ENCODE measurements at regions not wholly inside any gene's neighbourhood (a gene's known extent, or its start where the extent isn't known, plus 50 kb on each side); places are given as distances from the start of the nearest gene placed in this dataset.

DNA sequence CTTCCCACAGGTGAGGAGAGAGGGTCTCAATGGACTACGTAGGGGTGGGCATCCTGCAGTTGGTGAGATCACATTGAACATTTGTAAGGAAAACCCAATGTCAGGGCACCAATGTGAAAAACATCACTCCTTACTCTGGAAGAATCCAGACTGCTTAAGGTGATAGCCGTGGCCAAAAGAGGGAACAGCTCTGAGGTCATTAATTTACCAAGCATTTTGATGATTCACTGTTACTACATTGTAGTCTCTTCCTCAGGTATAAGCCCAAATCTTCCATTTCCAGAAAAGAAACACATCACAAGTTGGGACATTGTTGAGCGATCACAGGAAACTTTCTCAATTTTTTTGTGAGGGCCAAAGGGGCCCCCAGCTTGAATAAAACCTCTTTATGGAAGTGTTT lies 61.1 kb upstream of the SPTLC3 start:
- no peak overlapping the region for H3K4me3 Mint-ChIP-seq
- CTCF ChIA-PET = no interaction called here

DNA sequence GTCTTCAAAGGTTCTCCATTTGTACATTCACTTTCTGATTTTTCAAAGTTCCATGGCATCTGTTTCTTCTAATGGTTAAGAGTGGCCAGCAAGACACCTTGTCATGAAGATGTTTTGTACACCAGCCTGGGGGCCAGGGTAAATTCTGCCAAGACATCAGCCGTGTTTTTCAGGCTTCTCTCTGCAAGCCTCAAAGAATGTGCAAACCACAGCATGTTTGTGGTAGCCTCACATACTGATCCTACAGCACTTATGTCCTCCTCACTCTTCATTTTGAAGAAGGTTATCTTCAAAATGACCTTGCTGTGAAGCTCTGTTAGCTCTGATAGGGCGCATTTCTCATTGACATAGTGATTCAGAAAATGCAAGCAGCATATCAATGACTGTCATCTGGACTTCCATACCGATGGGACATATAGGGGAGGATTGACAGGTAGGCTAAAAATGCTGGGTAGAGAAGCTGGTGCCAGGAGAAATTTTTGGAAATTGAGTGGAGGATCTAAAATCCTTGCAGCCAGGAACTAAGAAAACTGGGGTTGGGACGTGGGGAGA lies 59.3 kb upstream of the SPTLC3 start:
- no peaks in the 10 kb centered on the region for H3K36me3 Mint-ChIP-seq
- no peaks in the 10 kb centered on the region for H3K4me1 Mint-ChIP-seq
- H3K27me3 Mint-ChIP-seq (ENCODE audit: low read depth) = no peaks in the 10 kb centered on the region
- POLR2A ChIA-PET = no interaction called here
- ATAC-seq (no peak), DNase-seq (ENCODE audit: low spot score) (no peak)
- CTCF ChIA-PET = no interaction called here
- no peak overlapping the region for H3K27ac Mint-ChIP-seq
- no peak overlapping the region for H3K4me3 Mint-ChIP-seq
- no peaks in the 10 kb centered on the region for H3K9me3 Mint-ChIP-seq
- TF ChIP-seq PRRX2 (CRISPR knock-in tag; IDR thresholded peaks at IDR 0.05) (no peak), GRHL2 (CRISPR knock-in tag; IDR thresholded peaks at IDR 0.05; ENCODE audit: insufficient replicate concordance, severe bottlenecking) (no peak), FOXJ3 (CRISPR knock-in tag; IDR thresholded peaks at IDR 0.05; ENCODE audit: borderline replicate concordance) (no peak), EMX1 (CRISPR knock-in tag; IDR thresholded peaks at IDR 0.05) (no peak), MYBL2 (CRISPR knock-in tag; IDR thresholded peaks at IDR 0.05) (no peak), JAZF1 (CRISPR knock-in tag; IDR thresholded peaks at IDR 0.05) (no peak), JUN (CRISPR knock-in tag; IDR thresholded peaks at IDR 0.05) (no peak)
- TF ChIP-seq, protein P1, sequence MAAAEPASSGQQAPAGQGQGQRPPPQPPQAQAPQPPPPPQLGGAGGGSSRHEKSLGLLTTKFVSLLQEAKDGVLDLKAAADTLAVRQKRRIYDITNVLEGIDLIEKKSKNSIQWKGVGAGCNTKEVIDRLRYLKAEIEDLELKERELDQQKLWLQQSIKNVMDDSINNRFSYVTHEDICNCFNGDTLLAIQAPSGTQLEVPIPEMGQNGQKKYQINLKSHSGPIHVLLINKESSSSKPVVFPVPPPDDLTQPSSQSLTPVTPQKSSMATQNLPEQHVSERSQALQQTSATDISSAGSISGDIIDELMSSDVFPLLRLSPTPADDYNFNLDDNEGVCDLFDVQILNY (CRISPR knock-in tag; IDR thresholded peaks at IDR 0.05) = no peak
- TF ChIP-seq, protein P2, sequence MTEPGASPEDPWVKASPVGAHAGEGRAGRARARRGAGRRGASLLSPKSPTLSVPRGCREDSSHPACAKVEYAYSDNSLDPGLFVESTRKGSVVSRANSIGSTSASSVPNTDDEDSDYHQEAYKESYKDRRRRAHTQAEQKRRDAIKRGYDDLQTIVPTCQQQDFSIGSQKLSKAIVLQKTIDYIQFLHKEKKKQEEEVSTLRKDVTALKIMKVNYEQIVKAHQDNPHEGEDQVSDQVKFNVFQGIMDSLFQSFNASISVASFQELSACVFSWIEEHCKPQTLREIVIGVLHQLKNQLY (CRISPR knock-in tag; IDR thresholded peaks at IDR 0.05) = no peak
- TF ChIP-seq, protein P3, sequence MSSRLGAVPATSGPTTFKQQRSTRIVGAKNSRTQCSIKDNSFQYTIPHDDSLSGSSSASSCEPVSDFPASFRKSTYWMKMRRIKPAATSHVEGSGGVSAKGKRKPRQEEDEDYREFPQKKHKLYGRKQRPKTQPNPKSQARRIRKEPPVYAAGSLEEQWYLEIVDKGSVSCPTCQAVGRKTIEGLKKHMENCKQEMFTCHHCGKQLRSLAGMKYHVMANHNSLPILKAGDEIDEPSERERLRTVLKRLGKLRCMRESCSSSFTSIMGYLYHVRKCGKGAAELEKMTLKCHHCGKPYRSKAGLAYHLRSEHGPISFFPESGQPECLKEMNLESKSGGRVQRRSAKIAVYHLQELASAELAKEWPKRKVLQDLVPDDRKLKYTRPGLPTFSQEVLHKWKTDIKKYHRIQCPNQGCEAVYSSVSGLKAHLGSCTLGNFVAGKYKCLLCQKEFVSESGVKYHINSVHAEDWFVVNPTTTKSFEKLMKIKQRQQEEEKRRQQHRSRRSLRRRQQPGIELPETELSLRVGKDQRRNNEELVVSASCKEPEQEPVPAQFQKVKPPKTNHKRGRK (CRISPR knock-in tag; IDR thresholded peaks at IDR 0.05; ENCODE audit: borderline replicate concordance) = no peak
- TF ChIP-seq, protein P4, sequence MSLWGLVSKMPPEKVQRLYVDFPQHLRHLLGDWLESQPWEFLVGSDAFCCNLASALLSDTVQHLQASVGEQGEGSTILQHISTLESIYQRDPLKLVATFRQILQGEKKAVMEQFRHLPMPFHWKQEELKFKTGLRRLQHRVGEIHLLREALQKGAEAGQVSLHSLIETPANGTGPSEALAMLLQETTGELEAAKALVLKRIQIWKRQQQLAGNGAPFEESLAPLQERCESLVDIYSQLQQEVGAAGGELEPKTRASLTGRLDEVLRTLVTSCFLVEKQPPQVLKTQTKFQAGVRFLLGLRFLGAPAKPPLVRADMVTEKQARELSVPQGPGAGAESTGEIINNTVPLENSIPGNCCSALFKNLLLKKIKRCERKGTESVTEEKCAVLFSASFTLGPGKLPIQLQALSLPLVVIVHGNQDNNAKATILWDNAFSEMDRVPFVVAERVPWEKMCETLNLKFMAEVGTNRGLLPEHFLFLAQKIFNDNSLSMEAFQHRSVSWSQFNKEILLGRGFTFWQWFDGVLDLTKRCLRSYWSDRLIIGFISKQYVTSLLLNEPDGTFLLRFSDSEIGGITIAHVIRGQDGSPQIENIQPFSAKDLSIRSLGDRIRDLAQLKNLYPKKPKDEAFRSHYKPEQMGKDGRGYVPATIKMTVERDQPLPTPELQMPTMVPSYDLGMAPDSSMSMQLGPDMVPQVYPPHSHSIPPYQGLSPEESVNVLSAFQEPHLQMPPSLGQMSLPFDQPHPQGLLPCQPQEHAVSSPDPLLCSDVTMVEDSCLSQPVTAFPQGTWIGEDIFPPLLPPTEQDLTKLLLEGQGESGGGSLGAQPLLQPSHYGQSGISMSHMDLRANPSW (CRISPR knock-in tag; conservative IDR thresholded peaks at IDR 0.05; ENCODE audit: low read depth) = no peak

More for the DNA sequence above, 61.1 kb upstream of the SPTLC3 start:
- Mint-ChIP-seq H3K27ac (no peak overlapping the region), H3K9me3 (no peaks in the 10 kb centered on the region), H3K36me3 (no peaks in the 10 kb centered on the region), H3K4me1 (no peaks in the 10 kb centered on the region), H3K27me3 (ENCODE audit: low read depth) (no peaks in the 10 kb centered on the region)
- POLR2A ChIA-PET = no interaction called here
- TF ChIP-seq, protein P5, sequence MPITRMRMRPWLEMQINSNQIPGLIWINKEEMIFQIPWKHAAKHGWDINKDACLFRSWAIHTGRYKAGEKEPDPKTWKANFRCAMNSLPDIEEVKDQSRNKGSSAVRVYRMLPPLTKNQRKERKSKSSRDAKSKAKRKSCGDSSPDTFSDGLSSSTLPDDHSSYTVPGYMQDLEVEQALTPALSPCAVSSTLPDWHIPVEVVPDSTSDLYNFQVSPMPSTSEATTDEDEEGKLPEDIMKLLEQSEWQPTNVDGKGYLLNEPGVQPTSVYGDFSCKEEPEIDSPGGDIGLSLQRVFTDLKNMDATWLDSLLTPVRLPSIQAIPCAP (CRISPR knock-in tag; IDR thresholded peaks at IDR 0.05) = no peak
- TF ChIP-seq FOXJ3 (CRISPR knock-in tag; IDR thresholded peaks at IDR 0.05; ENCODE audit: borderline replicate concordance) (no peak), MYBL2 (CRISPR knock-in tag; IDR thresholded peaks at IDR 0.05) (no peak), CREM (CRISPR knock-in tag; IDR thresholded peaks at IDR 0.05) (no peak), IRF2 (CRISPR knock-in tag; IDR thresholded peaks at IDR 0.05; ENCODE audit: borderline replicate concordance, low read depth) (no peak), ZNF263 (CRISPR knock-in tag; IDR thresholded peaks at IDR 0.05; ENCODE audit: low read depth) (no peak), ZNF396 (CRISPR knock-in tag; IDR thresholded peaks at IDR 0.05; ENCODE audit: borderline replicate concordance) (no peak), NR2C2 (CRISPR knock-in tag; IDR thresholded peaks at IDR 0.05) (no peak), SMAD3 (CRISPR knock-in tag; IDR thresholded peaks at IDR 0.05; ENCODE audit: borderline replicate concordance) (no peak), CBFB (CRISPR knock-in tag; IDR thresholded peaks at IDR 0.05; ENCODE audit: low read depth) (no peak), ZNF138 (CRISPR knock-in tag; conservative IDR thresholded peaks at IDR 0.05) (no peak), ZNF121 (CRISPR knock-in tag; IDR thresholded peaks at IDR 0.05) (no peak)
- TF ChIP-seq, protein P6, sequence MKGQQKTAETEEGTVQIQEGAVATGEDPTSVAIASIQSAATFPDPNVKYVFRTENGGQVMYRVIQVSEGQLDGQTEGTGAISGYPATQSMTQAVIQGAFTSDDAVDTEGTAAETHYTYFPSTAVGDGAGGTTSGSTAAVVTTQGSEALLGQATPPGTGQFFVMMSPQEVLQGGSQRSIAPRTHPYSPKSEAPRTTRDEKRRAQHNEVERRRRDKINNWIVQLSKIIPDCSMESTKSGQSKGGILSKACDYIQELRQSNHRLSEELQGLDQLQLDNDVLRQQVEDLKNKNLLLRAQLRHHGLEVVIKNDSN (CRISPR knock-in tag; IDR thresholded peaks at IDR 0.05) = no peak
- TF ChIP-seq, protein P7, sequence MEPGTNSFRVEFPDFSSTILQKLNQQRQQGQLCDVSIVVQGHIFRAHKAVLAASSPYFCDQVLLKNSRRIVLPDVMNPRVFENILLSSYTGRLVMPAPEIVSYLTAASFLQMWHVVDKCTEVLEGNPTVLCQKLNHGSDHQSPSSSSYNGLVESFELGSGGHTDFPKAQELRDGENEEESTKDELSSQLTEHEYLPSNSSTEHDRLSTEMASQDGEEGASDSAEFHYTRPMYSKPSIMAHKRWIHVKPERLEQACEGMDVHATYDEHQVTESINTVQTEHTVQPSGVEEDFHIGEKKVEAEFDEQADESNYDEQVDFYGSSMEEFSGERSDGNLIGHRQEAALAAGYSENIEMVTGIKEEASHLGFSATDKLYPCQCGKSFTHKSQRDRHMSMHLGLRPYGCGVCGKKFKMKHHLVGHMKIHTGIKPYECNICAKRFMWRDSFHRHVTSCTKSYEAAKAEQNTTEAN (CRISPR knock-in tag; IDR thresholded peaks at IDR 0.05) = no peak
- TF ChIP-seq, protein P8, sequence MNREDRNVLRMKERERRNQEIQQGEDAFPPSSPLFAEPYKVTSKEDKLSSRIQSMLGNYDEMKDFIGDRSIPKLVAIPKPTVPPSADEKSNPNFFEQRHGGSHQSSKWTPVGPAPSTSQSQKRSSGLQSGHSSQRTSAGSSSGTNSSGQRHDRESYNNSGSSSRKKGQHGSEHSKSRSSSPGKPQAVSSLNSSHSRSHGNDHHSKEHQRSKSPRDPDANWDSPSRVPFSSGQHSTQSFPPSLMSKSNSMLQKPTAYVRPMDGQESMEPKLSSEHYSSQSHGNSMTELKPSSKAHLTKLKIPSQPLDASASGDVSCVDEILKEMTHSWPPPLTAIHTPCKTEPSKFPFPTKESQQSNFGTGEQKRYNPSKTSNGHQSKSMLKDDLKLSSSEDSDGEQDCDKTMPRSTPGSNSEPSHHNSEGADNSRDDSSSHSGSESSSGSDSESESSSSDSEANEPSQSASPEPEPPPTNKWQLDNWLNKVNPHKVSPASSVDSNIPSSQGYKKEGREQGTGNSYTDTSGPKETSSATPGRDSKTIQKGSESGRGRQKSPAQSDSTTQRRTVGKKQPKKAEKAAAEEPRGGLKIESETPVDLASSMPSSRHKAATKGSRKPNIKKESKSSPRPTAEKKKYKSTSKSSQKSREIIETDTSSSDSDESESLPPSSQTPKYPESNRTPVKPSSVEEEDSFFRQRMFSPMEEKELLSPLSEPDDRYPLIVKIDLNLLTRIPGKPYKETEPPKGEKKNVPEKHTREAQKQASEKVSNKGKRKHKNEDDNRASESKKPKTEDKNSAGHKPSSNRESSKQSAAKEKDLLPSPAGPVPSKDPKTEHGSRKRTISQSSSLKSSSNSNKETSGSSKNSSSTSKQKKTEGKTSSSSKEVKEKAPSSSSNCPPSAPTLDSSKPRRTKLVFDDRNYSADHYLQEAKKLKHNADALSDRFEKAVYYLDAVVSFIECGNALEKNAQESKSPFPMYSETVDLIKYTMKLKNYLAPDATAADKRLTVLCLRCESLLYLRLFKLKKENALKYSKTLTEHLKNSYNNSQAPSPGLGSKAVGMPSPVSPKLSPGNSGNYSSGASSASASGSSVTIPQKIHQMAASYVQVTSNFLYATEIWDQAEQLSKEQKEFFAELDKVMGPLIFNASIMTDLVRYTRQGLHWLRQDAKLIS (CRISPR knock-in tag; IDR thresholded peaks at IDR 0.05; ENCODE audit: borderline replicate concordance) = no peak
- DNase-seq (ENCODE audit: low spot score) (no peak), ATAC-seq (no peak)

Data from WTC11 (cell line).